ENCODE measurements at regions not wholly inside any gene's neighbourhood (a gene's known extent, or its start where the extent isn't known, plus 50 kb on each side); places are given as distances from the start of the nearest gene placed in this dataset.

GRCh38 chr3:20524328-20524727 lies 338.3 kb upstream of the SGO1 start:
- H3K9me3 ChIP-seq (ENCODE audit: control insufficient read depth, insufficient read depth, low read depth, low read length) = no peaks in the 10 kb centered on the region
- TF ChIP-seq ZBTB21 (tag by site-specific recombination; IDR thresholded peaks at IDR 0.05) = no peak
- no peak for TF ChIP-seq REST (tag by site-specific recombination; IDR thresholded peaks at IDR 0.05)
- TF ChIP-seq ZNF223 (tag by site-specific recombination; IDR thresholded peaks at IDR 0.05) = no peak
- TF ChIP-seq ZNF138 (tag by site-specific recombination; IDR thresholded peaks at IDR 0.05; ENCODE audit: borderline replicate concordance) = no peak
- no peak for TF ChIP-seq ZNF280C (tag by site-specific recombination; IDR thresholded peaks at IDR 0.05)
- TF ChIP-seq ZNF169 (tag by site-specific recombination; IDR thresholded peaks at IDR 0.05) = no peak
- no peak for TF ChIP-seq ZNF174 (tag by site-specific recombination; IDR thresholded peaks at IDR 0.05)
- no peak for TF ChIP-seq ZNF473 (tag by site-specific recombination; IDR thresholded peaks at IDR 0.05)
- TF ChIP-seq ZNF211 (tag by site-specific recombination; IDR thresholded peaks at IDR 0.05; ENCODE audit: low read depth) = no peak
- no peak for TF ChIP-seq REPIN1 (tag by site-specific recombination; IDR thresholded peaks at IDR 0.05; ENCODE audit: low read depth)
- TF ChIP-seq ZNF426 (tag by site-specific recombination; IDR thresholded peaks at IDR 0.05) = no peak
- no peak for TF ChIP-seq ZSCAN16 (tag by site-specific recombination; IDR thresholded peaks at IDR 0.05)
- no peak for TF ChIP-seq ZNF341 (tag by site-specific recombination; IDR thresholded peaks at IDR 0.05; ENCODE audit: low read depth)
- TF ChIP-seq ZNF530 (tag by site-specific recombination; IDR thresholded peaks at IDR 0.05; ENCODE audit: low read depth) = no peak
- TF ChIP-seq ZNF394 (tag by site-specific recombination; IDR thresholded peaks at IDR 0.05; ENCODE audit: borderline replicate concordance) = no peak
- no peak for TF ChIP-seq MYNN (tag by site-specific recombination; IDR thresholded peaks at IDR 0.05; ENCODE audit: borderline replicate concordance)
- no peak for TF ChIP-seq HOXA7 (CRISPR knock-in tag; IDR thresholded peaks at IDR 0.05; ENCODE audit: borderline replicate concordance)
- no peak for TF ChIP-seq ZNF660 (tag by site-specific recombination; IDR thresholded peaks at IDR 0.05)
- TF ChIP-seq ZNF248 (tag by site-specific recombination; IDR thresholded peaks at IDR 0.05) = no peak
- H3K4me3 ChIP-seq (ENCODE audit: low read depth, low read length) = no peak overlapping the region
- no peaks in the 10 kb centered on the region for H3K36me3 ChIP-seq (ENCODE audit: control insufficient read depth in 2 of 2, insufficient read depth in 1 of 2, low read length in 2 of 2)
- ChIA-PET CTCF (no interaction called here), POLR2A (no interaction called here)
- H3K27ac ChIP-seq (ENCODE audit: extremely low read depth, low read depth, low read length) = no peak overlapping the region
- no peaks in the 10 kb centered on the region for H3K4me1 ChIP-seq (ENCODE audit: control insufficient read depth, insufficient read depth, low read length)

GRCh38 chr3:20523293-20523692 lies 337.3 kb upstream of the SGO1 start:
- ChIA-PET CTCF (interaction anchor here (0.6 kb wide), 1 partner anchor 494 kb away, joined by 3 read pairs; no protein-coding TSS in a partner anchor), POLR2A (no interaction called here)
- H3K4me1 ChIP-seq (ENCODE audit: control insufficient read depth, insufficient read depth, low read length) = no peaks in the 10 kb centered on the region
- no peak for TF ChIP-seq ZSCAN5A (tag by site-specific recombination; IDR thresholded peaks at IDR 0.05)
- no peak for TF ChIP-seq TCF7L2 (IDR thresholded peaks at IDR 0.05; ENCODE audit: borderline replicate concordance, low read depth, low read length)
- TF ChIP-seq ZNF121 (tag by site-specific recombination; IDR thresholded peaks at IDR 0.05) = no peak
- no peak for TF ChIP-seq SETDB1 (IDR thresholded peaks at IDR 0.05; ENCODE audit: insufficient read length, low read length)
- no peak for TF ChIP-seq ZNF398 (tag by site-specific recombination; IDR thresholded peaks at IDR 0.05)
- TF ChIP-seq ZNF791 (tag by site-specific recombination; IDR thresholded peaks at IDR 0.05) = no peak
- TF ChIP-seq ZNF354C (tag by site-specific recombination; IDR thresholded peaks at IDR 0.05; ENCODE audit: borderline replicate concordance, low read depth) = no peak

More at GRCh38 chr3:20523293-20523692, 337.3 kb upstream of the SGO1 start:
- Histone ChIP-seq H3K27ac (ENCODE audit: extremely low read depth, low read depth, low read length) (no peak overlapping the region), H3K9me3 (ENCODE audit: control insufficient read depth, insufficient read depth, low read depth, low read length) (no peaks in the 10 kb centered on the region), H3K36me3 (ENCODE audit: control insufficient read depth in 2 of 2, insufficient read depth in 1 of 2, low read length in 2 of 2) (no peaks in the 10 kb centered on the region), H3K4me3 (ENCODE audit: low read depth, low read length) (no peak overlapping the region)
